Sigmoid colon (tissue), 6 donors: ENCODE measurements at regions not wholly inside any gene's neighbourhood (a gene's known extent, or its start where the extent isn't known, plus 50 kb on each side); places are given as distances from the start of the nearest gene placed in this dataset.
A peak's percentile ranks its signal among the peaks of the same experiment; 100 is the strongest.

Experiments
- DNase-seq: peaks from one replicate; pipeline ENCODE4 v3.0.0-alpha.2; 2019
- H3K27ac ChIP-seq, 4 donors: fragments of 200-600 bp; sonication (generic); one replicate each; pipeline ENCODE4 v1.5.1; 2016 to 2019; ENCODE audit warnings: mild to moderate bottlenecking in 1 of 4
- H3K27me3 ChIP-seq, 3 donors: fragments of 200-600 bp; sonication (generic); one replicate each; pipeline ENCODE4 v1.5.1; 2019; ENCODE audit warnings: mild to moderate bottlenecking in 1 of 3
- H3K36me3 ChIP-seq, 4 donors: fragments of 200-600 bp; sonication (generic); one replicate each; pipeline ENCODE4 v1.5.1; 2016 to 2019
- H3K4me1 ChIP-seq, 4 donors: fragments of 200-600 bp; sonication (generic); one replicate each; pipeline ENCODE4 v1.5.1; 2017 to 2019
- H3K4me3 ChIP-seq, 4 donors: fragments of 200-600 bp; sonication (generic); one replicate each; pipeline ENCODE4 v1.5.1; 2017 to 2019; ENCODE audit warnings: mild to moderate bottlenecking in 2 of 4, moderate library complexity in 1 of 4
- H3K9me3 ChIP-seq, 4 donors: fragments of 200-600 bp in 3 of 4; sonication (generic) in 3 of 4; one replicate each; pipeline versions ENCODE4 v1.5.1 to v1.6.1; 2013 to 2019
- EP300 ChIP-seq, 4 donors: sonication (generic); formaldehyde crosslinking; IDR thresholded peaks; one replicate each; pipeline ENCODE4 v1.6.1; 2017; ENCODE audit warnings: antibody characterized with exemption in 4 of 4
- POLR2A ChIP-seq, 2 donors: fragments of 450-650 bp; IDR thresholded peaks; one replicate each; pipeline ENCODE4 v1.6.1; 2016; ENCODE audit warnings: antibody characterized with exemption in 2 of 2, mild to moderate bottlenecking in 2 of 2, moderate library complexity in 2 of 2
- POLR2AphosphoS5 ChIP-seq, 4 donors: sonication (generic); formaldehyde crosslinking; IDR thresholded peaks; one replicate each; pipeline ENCODE4 v1.6.1; 2017; ENCODE audit warnings: antibody characterized with exemption in 4 of 4
- WGBS, 2 donors: extraction: QIAGEN DNeasy Blood & Tissue Kit; methylation state at CpG; one replicate each; pipeline ENCODE4 v1.1.7; 2013; 5-methylcytosine and 5-hydroxymethylcytosine counted together
- intact Hi-C: fragments of 100-400 bp; cut with DNase I; formaldehyde crosslinking; loops from one replicate; pipeline ENCODE4 v1.15.1; 2023
- TF ChIP-seq, protein P1 (sequence below), 4 experiments: fragments of 450-650 bp in 3 of 4; fragments of 200-600 bp in 1 of 4; IDR thresholded peaks; one replicate each; pipeline ENCODE4 v1.5.1; 2016 to 2019; ENCODE audit warnings: antibody characterized with exemption in 4 of 4, mild to moderate bottlenecking in 3 of 4, moderate library complexity in 2 of 4
- donor health status: healthy with polysubstance abuse.
- donor health status: healthy.

DNA sequence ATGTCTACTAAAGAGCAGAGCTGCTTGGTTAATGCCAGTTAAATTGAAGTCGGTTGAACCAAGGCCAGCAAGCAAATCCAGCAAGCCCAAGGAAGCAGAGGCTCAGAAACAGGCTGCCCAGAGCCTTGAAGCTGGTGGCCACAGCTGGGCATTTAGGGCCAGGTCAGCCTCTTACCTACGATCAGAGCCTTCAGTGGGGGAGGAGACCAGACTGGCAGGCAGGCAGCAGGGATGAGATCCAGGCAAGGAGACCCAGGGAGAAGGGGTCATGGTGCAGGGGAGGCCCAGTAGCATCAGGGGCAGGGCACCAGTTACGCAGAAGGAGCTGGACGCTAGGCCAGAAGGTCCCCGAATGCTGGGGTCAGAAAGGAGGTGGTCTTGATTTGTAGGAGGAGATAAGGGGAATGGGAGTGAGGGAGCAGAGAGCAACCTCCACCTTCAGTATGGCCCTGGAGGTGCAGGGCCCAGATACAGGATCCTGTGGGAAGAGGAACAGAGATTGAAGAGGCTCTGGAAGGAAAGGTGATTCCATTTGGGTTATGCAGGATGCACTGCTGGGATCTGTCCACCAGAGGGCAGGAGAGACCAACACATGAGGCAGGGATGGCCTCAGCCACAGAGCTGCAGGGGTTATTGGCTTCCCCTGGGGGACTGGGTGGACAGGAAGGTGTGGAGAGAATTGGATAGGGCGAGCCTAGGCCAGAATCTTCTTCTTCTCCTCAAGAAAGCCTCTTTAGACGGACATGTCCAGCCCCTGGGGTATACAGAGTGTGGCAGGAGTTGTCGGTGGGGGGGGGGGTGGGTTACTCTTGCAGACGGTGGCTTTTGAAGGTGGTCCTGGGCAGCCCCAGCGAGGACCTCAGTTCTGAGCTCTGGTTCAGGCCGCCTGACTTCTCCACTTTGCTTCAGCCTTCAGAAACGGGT is 132.6 kb upstream of the PODXL start:
- DNase-seq = peak; percentile 79
- H3K4me1 ChIP-seq = peaks cover 0 to 10% (median 3%) of the 10 kb centered on the region in 4 donors
- WGBS, 2 donors = 53 to 61% methylated on average over 12 of the region's 12 CpGs
- no peak overlapping the region for H3K27ac ChIP-seq
- H3K27me3 ChIP-seq = peaks cover 0 to 45% (median 13%) of the 10 kb centered on the region in 3 donors
- no peaks in the 10 kb centered on the region for H3K9me3 ChIP-seq
- H3K4me3 ChIP-seq = no peak overlapping the region
- no peaks in the 10 kb centered on the region for H3K36me3 ChIP-seq
- no peak for TF ChIP-seq POLR2AphosphoS5 (IDR thresholded peaks at IDR 0.05)
- TF ChIP-seq, protein P1, sequence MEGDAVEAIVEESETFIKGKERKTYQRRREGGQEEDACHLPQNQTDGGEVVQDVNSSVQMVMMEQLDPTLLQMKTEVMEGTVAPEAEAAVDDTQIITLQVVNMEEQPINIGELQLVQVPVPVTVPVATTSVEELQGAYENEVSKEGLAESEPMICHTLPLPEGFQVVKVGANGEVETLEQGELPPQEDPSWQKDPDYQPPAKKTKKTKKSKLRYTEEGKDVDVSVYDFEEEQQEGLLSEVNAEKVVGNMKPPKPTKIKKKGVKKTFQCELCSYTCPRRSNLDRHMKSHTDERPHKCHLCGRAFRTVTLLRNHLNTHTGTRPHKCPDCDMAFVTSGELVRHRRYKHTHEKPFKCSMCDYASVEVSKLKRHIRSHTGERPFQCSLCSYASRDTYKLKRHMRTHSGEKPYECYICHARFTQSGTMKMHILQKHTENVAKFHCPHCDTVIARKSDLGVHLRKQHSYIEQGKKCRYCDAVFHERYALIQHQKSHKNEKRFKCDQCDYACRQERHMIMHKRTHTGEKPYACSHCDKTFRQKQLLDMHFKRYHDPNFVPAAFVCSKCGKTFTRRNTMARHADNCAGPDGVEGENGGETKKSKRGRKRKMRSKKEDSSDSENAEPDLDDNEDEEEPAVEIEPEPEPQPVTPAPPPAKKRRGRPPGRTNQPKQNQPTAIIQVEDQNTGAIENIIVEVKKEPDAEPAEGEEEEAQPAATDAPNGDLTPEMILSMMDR (IDR thresholded peaks at IDR 0.05) = peak; percentile 80 to 98 (median 88)
- intact Hi-C loops = loop anchor here (2.0 kb wide), 1 partner anchor 892 kb away; no protein-coding TSS in a partner anchor

DNA sequence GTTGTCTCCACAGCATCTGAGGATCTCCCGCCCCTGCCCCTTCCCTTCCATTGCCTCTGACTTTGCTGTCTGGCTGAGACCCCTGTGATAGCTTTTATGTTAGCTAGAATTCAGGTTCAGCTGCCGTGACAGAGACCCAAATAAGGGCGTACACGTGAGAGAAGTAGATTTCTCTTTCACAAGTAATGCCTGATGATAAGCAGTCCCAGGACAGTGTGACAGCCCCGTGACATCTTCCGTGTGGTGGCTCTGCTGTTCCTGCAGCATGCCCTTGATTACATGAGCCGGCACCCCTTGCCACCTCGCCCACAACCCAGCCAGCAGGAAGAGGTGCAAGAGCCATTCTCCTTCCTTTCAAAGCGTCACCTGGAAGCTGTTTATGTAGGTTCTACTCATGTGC is 130.9 kb upstream of the PODXL start:
- DNase-seq = no peak
- intact Hi-C loops = no loop called here
- TF ChIP-seq, protein P1 (IDR thresholded peaks at IDR 0.05) = no peak
- no peak for TF ChIP-seq POLR2A (IDR thresholded peaks at IDR 0.05)
- TF ChIP-seq EP300 (IDR thresholded peaks at IDR 0.05) = no peak
- no peak for TF ChIP-seq POLR2AphosphoS5 (IDR thresholded peaks at IDR 0.05)

DNA sequence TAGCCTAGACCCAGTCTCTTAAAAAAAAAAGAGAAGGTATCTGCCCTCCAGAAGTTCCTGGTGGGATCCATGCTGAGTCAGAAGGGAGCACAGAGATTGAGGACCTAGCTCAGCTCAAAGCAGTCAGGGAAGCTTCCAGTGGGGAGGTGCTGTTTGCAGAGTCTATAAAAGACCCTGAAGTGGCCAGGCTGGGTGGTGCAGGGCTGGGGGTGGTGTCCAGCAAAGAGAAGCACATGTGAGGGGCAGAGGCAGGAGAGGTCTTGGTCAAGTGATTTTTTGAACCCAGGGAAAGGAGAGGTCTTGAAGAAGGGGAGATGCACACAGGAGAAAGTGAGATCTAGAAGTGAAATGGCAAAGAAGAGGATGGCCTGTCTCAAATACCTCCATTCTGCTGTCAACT is 130.4 kb upstream of the PODXL start:
- Histone ChIP-seq H3K27me3 (peaks cover 0 to 29% (median 17%) of the 10 kb centered on the region in 3 donors), H3K27ac (no peak overlapping the region), H3K9me3 (no peaks in the 10 kb centered on the region), H3K4me3 (no peak overlapping the region), H3K36me3 (no peaks in the 10 kb centered on the region), H3K4me1 (peaks cover 0 to 3% (median under 1%) of the 10 kb centered on the region in 4 donors)
- TF ChIP-seq POLR2AphosphoS5 (IDR thresholded peaks at IDR 0.05) (no peak), POLR2A (IDR thresholded peaks at IDR 0.05) (no peak), EP300 (IDR thresholded peaks at IDR 0.05) (no peak)
- TF ChIP-seq, protein P1 (IDR thresholded peaks at IDR 0.05) = no peak
- DNase-seq = no peak
- intact Hi-C loops = no loop called here

More for the DNA sequence above, 130.9 kb upstream of the PODXL start:
- WGBS, 2 donors = 70 to 73% methylated on average over 9 of the region's 9 CpGs
- H3K4me3 ChIP-seq = no peak overlapping the region
- peaks cover 0 to 34% (median 17%) of the 10 kb centered on the region in 3 donors for H3K27me3 ChIP-seq
- H3K27ac ChIP-seq = no peak overlapping the region
- no peaks in the 10 kb centered on the region for H3K9me3 ChIP-seq
- H3K4me1 ChIP-seq = peaks cover 0 to 8% (median 3%) of the 10 kb centered on the region in 4 donors
- no peaks in the 10 kb centered on the region for H3K36me3 ChIP-seq

DNA sequence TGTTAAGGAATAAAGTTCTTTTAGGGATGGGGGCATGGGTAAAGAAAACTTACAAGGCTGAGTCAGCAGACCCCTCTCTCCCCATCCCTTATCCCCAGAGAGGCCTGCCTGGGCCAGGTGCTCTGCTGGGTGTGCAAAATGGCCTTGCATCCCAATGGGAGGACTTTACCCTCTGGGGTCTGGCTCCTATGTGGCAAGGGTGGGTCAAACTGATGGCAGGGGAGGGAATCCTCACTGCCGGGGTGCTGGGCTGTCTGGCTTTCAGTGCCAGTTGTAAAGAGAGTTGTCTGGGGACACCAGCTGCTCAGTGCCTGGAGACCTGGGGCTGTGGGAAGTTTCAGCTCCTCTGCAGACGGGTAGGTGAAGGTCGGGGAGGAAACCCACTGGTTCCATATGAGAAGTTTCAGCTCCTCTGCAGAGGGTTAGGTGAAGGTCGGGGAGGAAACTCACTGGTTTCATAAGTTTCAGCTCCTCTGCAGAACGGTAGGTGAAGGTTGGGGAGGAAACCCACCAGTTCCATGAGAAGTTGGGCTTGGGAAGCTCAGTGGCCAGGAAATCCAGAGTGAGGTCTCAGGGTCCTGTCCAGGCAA is 127.2 kb upstream of the PODXL start:
- intact Hi-C loops = no loop called here
- H3K36me3 ChIP-seq = no peaks in the 10 kb centered on the region
- TF ChIP-seq POLR2A (IDR thresholded peaks at IDR 0.05) (no peak), POLR2AphosphoS5 (IDR thresholded peaks at IDR 0.05) (no peak), EP300 (IDR thresholded peaks at IDR 0.05) (no peak)
- TF ChIP-seq, protein P1 (IDR thresholded peaks at IDR 0.05) = no peak
- peaks cover 0 to 13% (median 11%) of the 10 kb centered on the region in 3 donors for H3K27me3 ChIP-seq
- WGBS, 2 donors = 63 to 73% methylated on average over 5 of the region's 5 CpGs
- no peaks in the 10 kb centered on the region for H3K4me1 ChIP-seq
- H3K4me3 ChIP-seq = no peak overlapping the region
- H3K27ac ChIP-seq = no peak overlapping the region
- no peak for DNase-seq
- H3K9me3 ChIP-seq = no peaks in the 10 kb centered on the region
